GM21381 (cell line): ENCODE measurements at regions not wholly inside any gene's neighbourhood (a gene's known extent, or its start where the extent isn't known, plus 50 kb on each side); places are given as distances from the start of the nearest gene placed in this dataset.

Source experiments
- ATAC-seq: cut with Tn5 transposase; IDR thresholded peaks from one replicate; pipeline ENCODE4 v1.9.1; 2021; ENCODE audit warnings: mild to moderate bottlenecking, moderate library complexity; ENCODE audit not compliant: unreplicated experiment

GRCh38 chr13:59326717-59327116 is 837.0 kb downstream of the DIAPH3 start:
- ATAC-seq, result no peak

- ATAC-seq, result no peak
Measured at GRCh38 chr13:59330764-59331163, 833.0 kb downstream of the DIAPH3 start.

- ATAC-seq, result no peak
Measured at GRCh38 chr13:59332966-59333365, 830.8 kb downstream of the DIAPH3 start.

GRCh38 chr13:59337070-59337469 is 826.7 kb downstream of the DIAPH3 start:
- no peak for ATAC-seq

- ATAC-seq, result no peak
Measured at GRCh38 chr13:59340151-59340550, 823.6 kb downstream of the DIAPH3 start.

GRCh38 chr13:59340581-59340980 is 823.1 kb downstream of the DIAPH3 start:
- no peak for ATAC-seq

- ATAC-seq, result no peak
Measured at GRCh38 chr13:59342400-59342799, 821.3 kb downstream of the DIAPH3 start.

- no peak for ATAC-seq
Measured at GRCh38 chr13:59343132-59343531, 820.6 kb downstream of the DIAPH3 start.

- ATAC-seq, result no peak
Measured at GRCh38 chr13:59343993-59344822, 819.5 kb downstream of the DIAPH3 start.

- no peak for ATAC-seq
Measured at GRCh38 chr13:59345311-59345710, 818.4 kb downstream of the DIAPH3 start.

- ATAC-seq, result no peak
Measured at GRCh38 chr13:59346999-59347723, 816.6 kb downstream of the DIAPH3 start.

GRCh38 chr13:59348617-59349016 is 815.1 kb downstream of the DIAPH3 start:
- no peak for ATAC-seq

GRCh38 chr13:59352600-59352999 is 811.1 kb downstream of the DIAPH3 start:
- ATAC-seq, result no peak

- ATAC-seq, result no peak
Measured at GRCh38 chr13:59354665-59355369, 808.9 kb downstream of the DIAPH3 start.

GRCh38 chr13:59356607-59357006 is 807.1 kb downstream of the DIAPH3 start:
- ATAC-seq, result no peak

GRCh38 chr13:59358014-59358413 is 805.7 kb downstream of the DIAPH3 start:
- no peak for ATAC-seq

GRCh38 chr13:59360108-59360507 is 803.6 kb downstream of the DIAPH3 start:
- ATAC-seq, result no peak

- no peak for ATAC-seq
Measured at GRCh38 chr13:59360916-59361315, 802.8 kb downstream of the DIAPH3 start.

GRCh38 chr13:59363313-59363712 is 800.4 kb downstream of the DIAPH3 start:
- no peak for ATAC-seq

GRCh38 chr13:59363947-59364346 is 799.8 kb downstream of the DIAPH3 start:
- ATAC-seq, result no peak

- ATAC-seq, result no peak
Measured at GRCh38 chr13:59364641-59365085, 799.1 kb downstream of the DIAPH3 start.

GRCh38 chr13:59367467-59367866 is 796.3 kb downstream of the DIAPH3 start:
- ATAC-seq, result no peak
